Keratinocyte (primary cell): ENCODE measurements at regions not wholly inside any gene's neighbourhood (a gene's known extent, or its start where the extent isn't known, plus 50 kb on each side); places are given as distances from the start of the nearest gene placed in this dataset.

Experiments
- EZH2 ChIP-seq: IDR thresholded peaks from one replicate; pipeline ENCODE4 v1.6.1; 2012; ENCODE audit warnings: inconsistent platforms, mild to moderate bottlenecking, low read length, moderate library complexity
- TF ChIP-seq, protein P1 (sequence below), 3 experiments: IDR thresholded peaks in 1 of 3; conservative IDR thresholded peaks in 1 of 3; optimal IDR thresholded peaks in 1 of 3; 2 replicates in 2 of 3; 3 replicates in 1 of 3; pipeline versions ENCODE3 to v1.5.1; 2011; ENCODE audit warnings: low read length in 3 of 3, mild to moderate bottlenecking in 3 of 3, moderate library complexity in 2 of 3, control low read depth in 1 of 3, inconsistent platforms in 1 of 3; ENCODE audit not compliant: insufficient read depth in 2 of 3; ENCODE audit errors: extremely low read depth in 1 of 3

DNA sequence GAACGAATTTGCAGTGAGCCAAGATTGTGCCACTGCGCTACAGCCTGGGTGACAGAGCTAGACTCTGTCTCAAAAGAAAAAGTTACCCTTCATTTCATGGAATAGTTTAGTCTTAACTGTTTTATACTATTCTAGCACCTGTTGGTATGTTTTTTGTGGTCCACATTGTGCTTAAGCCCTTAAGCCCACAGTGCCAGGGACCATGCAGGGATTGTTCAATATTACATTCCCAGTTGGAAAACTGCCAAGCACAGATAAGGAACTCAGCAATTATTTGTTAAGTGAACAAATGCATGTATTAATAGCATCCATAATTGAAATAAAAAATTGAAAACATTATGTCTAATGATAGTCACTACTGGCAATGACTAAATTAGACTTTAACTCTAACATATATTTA is 193.5 kb downstream of the PCDH17 start:
- no peak for TF ChIP-seq EZH2
- TF ChIP-seq, protein P1, sequence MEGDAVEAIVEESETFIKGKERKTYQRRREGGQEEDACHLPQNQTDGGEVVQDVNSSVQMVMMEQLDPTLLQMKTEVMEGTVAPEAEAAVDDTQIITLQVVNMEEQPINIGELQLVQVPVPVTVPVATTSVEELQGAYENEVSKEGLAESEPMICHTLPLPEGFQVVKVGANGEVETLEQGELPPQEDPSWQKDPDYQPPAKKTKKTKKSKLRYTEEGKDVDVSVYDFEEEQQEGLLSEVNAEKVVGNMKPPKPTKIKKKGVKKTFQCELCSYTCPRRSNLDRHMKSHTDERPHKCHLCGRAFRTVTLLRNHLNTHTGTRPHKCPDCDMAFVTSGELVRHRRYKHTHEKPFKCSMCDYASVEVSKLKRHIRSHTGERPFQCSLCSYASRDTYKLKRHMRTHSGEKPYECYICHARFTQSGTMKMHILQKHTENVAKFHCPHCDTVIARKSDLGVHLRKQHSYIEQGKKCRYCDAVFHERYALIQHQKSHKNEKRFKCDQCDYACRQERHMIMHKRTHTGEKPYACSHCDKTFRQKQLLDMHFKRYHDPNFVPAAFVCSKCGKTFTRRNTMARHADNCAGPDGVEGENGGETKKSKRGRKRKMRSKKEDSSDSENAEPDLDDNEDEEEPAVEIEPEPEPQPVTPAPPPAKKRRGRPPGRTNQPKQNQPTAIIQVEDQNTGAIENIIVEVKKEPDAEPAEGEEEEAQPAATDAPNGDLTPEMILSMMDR (optimal IDR thresholded peaks at IDR 0.05 in 1 of 3, IDR thresholded peaks at IDR 0.05 in 1 of 3, conservative IDR thresholded peaks at IDR 0.05 in 1 of 3; ENCODE audit: extremely low read depth in 1 of 3, insufficient read depth in 2 of 3, low read length in 3 of 3) = no peak
